ENCODE measurements at regions not wholly inside any gene's neighbourhood (a gene's known extent, or its start where the extent isn't known, plus 50 kb on each side); places are given as distances from the start of the nearest gene placed in this dataset.

DNA sequence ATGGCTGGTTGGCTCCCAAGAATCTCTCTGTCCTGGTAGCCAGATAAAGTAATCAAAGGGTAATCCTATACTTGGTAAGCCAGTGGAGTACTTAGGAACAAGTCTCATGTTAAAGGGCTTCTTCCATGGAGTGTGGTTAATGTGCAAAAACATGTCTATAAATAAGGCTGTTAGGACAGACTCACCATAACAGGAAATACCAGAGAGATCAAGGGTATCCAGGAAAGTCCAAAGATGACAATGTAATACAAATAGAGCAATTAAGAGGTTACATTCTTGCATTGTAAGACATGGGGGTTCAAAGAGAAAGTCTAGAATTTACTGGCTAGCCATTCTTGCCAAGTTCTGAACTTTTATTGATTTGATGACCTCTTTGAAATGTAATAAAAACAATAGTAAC, 61.9 kb upstream of the ZCCHC13 start (continued):
- TF ChIP-seq NFAT5 (CRISPR knock-in tag; IDR thresholded peaks at IDR 0.05): no peak
- TF ChIP-seq SMAD3 (CRISPR knock-in tag; IDR thresholded peaks at IDR 0.05): peak; percentile 38; the same call in 1 of the 2 replicates
- TF ChIP-seq, protein P1, sequence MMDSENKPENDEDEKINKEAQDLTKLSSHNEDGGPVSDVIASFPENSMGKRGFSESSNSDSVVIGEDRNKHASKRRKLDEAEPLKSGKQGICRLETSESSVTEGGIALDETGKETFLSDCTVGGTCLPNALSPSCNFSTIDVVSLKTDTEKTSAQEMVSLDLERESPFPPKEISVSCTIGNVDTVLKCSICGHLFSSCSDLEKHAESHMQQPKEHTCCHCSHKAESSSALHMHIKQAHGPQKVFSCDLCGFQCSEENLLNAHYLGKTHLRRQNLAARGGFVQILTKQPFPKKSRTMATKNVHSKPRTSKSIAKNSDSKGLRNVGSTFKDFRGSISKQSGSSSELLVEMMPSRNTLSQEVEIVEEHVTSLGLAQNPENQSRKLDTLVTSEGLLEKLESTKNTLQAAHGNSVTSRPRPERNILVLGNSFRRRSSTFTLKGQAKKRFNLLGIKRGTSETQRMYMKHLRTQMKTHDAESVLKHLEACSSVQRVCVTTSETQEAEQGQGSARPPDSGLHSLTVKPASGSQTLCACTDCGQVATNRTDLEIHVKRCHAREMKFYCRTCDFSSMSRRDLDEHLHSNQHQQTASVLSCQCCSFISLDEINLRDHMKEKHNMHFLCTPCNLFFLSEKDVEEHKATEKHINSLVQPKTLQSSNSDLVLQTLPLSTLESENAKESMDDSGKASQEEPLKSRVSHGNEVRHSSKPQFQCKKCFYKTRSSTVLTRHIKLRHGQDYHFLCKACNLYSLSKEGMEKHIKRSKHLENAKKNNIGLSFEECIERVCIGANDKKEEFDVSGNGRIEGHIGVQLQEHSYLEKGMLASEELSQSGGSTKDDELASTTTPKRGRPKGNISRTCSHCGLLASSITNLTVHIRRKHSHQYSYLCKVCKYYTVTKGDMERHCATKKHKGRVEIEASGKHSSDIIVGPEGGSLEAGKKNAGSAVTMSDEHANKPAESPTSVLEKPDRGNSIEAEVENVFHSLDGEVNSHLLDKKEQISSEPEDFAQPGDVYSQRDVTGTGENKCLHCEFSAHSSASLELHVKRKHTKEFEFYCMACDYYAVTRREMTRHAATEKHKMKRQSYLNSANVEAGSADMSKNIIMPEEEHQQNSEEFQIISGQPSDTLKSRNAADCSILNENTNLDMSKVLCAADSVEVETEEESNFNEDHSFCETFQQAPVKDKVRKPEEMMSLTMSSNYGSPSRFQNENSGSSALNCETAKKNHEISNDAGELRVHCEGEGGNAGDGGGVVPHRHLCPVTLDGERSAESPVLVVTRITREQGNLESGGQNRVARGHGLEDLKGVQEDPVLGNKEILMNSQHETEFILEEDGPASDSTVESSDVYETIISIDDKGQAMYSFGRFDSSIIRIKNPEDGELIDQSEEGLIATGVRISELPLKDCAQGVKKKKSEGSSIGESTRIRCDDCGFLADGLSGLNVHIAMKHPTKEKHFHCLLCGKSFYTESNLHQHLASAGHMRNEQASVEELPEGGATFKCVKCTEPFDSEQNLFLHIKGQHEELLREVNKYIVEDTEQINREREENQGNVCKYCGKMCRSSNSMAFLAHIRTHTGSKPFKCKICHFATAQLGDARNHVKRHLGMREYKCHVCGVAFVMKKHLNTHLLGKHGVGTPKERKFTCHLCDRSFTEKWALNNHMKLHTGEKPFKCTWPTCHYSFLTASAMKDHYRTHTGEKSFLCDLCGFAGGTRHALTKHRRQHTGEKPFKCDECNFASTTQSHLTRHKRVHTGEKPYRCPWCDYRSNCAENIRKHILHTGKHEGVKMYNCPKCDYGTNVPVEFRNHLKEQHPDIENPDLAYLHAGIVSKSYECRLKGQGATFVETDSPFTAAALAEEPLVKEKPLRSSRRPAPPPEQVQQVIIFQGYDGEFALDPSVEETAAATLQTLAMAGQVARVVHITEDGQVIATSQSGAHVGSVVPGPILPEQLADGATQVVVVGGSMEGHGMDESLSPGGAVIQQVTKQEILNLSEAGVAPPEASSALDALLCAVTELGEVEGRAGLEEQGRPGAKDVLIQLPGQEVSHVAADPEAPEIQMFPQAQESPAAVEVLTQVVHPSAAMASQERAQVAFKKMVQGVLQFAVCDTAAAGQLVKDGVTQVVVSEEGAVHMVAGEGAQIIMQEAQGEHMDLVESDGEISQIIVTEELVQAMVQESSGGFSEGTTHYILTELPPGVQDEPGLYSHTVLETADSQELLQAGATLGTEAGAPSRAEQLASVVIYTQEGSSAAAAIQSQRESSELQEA (CRISPR knock-in tag; IDR thresholded peaks at IDR 0.05; ENCODE audit: not compliant biosample characterization): no peak
- TF ChIP-seq FOSL2 (CRISPR knock-in tag; IDR thresholded peaks at IDR 0.05): no peak
- TF ChIP-seq RERE (CRISPR knock-in tag; IDR thresholded peaks at IDR 0.05; ENCODE audit: low read depth): no peak
- TF ChIP-seq CBX2 (IDR thresholded peaks at IDR 0.05; ENCODE audit: low read depth, low read length): no peak
- no peak for TF ChIP-seq CBX2 (CRISPR knock-in tag; IDR thresholded peaks at IDR 0.05; ENCODE audit: low read depth)
- 0 out of 2 replicates have a peak, but pooled peaks have one; percentile 27 for TF ChIP-seq TFE3 (CRISPR knock-in tag; IDR thresholded peaks at IDR 0.05)
